ENCODE measurements at regions not wholly inside any gene's neighbourhood (a gene's known extent, or its start where the extent isn't known, plus 50 kb on each side); places are given as distances from the start of the nearest gene placed in this dataset.
"Not testable (repeated sequence)": the region's sequence is repeated elsewhere in the genome, so short reads cannot be mapped to it uniquely, and the experiment has no call there.

DNA sequence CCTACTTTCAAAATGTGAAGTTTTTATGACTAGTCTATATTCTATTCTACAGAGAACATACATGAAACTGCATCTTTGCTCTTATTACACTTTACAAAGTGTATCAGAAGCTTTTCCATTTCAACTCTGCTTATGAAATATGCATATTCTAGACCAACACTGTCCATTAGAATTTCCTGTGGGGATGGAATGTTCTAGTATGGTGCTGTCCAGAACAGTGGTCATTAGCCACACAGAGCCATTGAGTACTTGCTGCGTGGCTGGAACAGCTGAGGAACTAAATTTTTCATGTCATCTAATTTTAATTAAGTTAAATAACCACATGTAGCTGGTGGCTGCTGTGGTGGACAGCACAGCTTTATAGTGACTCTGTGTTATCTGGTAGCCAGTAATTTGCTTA lies 105.9 kb upstream of the PDE10A start:
- no peak for DNase-seq (ENCODE audit: low read depth in 4 of 4, low spot score in 2 of 4)

DNA sequence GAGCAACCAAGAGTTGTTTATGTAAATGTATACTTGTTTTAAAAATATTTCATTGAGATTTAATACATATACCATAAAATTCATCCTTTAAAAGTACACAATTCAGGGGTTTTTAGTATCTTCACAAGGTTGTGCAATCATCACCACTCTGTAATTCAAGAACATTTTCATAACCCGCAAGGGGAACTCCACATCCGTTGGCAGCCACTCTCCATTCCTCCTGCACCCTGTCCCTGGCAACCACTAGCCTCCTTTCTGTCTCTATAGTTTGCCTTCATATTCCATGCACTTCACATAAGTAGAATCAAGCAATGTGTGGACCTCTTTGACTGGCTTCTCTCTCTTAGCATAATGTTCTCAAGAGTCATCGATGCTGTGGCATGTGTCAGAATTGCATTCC lies 104.2 kb upstream of the PDE10A start:
- no peak for DNase-seq (ENCODE audit: low read depth in 4 of 4, low spot score in 2 of 4)

DNA sequence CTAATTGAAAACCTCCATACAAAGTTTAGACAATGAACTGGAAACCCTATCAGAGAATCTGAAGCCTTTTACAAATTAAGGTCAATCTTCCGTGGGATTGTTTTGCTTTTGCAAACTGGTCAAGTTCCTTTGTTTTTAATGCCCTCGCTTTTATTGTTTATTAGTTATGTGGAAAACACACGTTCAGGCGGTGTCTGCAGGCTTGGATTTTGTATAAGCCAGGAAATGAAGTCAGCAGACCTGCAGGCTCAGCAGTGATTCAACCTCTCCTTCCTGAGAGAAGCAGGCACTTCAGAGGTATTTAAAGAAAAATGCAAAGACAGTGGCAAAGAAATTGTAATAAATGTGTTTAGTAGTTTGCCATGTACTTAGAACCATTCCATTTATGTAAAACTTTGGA lies 103.4 kb upstream of the PDE10A start:
- no peak for DNase-seq (ENCODE audit: low read depth in 4 of 4, low spot score in 2 of 4)

DNA sequence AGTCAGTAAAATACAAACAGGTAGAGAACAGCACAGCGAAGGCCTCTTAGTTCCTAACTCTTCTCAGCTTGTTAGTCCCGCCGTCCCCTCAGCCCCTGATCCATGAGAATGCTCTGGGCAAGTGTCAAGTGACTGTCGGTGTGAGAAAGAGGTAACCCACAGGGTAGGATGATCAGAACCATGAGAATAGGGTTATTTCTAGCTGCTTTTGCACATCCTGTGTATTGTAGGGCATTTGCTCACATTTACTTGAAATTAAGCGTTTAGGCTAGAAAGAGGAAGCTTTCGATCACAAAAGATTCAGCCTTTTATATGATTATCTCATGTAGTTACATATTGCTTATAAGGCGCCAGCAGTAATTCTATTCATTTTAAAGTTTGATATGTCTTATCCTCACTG lies 103.0 kb upstream of the PDE10A start:
- no peak for DNase-seq (ENCODE audit: low read depth in 4 of 4, low spot score in 2 of 4)

DNA sequence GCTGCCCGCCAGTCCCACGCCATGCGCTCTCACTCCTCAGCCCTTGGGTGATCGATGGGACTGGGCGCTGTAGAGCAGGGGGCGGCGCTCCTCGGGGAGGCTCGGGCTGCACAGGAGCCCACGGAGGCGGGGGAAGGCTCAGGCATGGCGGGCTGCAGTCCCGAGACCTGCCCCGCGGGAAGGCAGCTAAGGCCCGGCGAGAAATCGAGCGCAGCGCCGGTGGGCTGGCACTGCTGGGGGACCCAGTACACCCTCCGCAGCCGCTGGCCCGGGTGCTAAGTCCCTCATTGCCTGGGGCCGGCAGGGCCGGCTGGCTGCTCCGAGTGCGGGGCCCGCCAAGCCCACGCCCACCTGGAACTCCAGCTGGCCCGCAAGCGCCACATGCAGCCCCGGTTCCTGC lies 102.2 kb upstream of the PDE10A start:
- not testable (repeated sequence) for DNase-seq (ENCODE audit: low read depth in 4 of 4, low spot score in 2 of 4)

DNA sequence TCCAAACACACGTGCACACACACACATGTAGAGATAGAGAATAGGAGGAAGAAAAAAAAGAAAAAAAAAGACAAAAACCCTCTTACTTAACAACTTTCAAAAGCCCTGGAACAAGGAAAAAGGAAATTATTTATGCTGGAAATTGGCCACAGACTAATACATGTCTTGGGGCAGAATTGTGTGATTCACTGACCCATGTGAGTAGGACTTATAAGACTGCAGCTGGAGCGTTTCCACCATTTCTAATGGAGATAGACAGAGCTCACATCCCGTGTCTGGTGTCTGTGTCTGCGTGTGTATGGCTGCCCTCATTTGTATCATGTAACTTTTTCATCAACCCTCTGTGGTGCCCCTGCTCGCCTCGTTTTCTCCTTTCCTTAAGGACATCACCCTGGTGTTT lies 99.8 kb upstream of the PDE10A start:
- DNase-seq (ENCODE audit: low read depth in 4 of 4, low spot score in 2 of 4) = no peak

DNA sequence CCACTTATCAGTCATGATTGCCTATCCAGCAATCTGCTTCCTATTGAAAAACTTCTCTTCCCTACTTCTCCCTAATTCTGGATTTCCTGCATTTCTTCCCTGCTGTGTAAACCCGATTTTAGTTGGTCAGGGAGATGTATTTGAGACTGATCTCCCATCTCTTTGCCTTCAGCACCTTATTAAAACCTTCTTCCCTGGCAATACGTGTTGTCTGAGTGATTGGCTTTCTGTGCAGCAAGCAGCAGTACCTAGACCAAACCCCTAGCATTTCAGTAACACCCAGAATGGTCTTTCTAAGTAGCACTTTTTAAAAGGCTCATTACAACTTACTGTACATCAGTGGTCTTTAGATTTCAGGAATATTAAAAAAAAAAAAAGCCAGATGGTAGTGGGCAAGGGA lies 99.1 kb upstream of the PDE10A start:
- no peak for DNase-seq (ENCODE audit: low read depth in 4 of 4, low spot score in 2 of 4)

DNA sequence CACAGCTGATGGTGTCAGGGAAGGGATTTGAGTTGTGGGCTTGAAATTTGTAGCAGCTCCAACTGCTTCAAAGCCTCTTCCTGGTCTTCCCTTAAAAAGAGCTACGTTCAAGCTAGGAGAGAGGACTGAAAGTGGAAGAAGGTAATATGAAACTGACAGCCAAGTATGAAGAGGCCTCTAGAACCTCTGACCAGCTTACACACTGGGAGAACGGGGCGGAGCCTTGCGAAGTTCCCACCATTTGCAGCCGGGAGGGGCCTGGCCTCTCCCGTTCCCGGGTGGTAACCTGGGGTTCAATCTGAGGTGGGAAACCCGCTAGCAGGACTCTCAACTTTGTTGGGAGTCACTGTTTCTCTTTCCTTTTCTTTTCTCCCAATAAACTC lies 97.8 kb upstream of the PDE10A start:
- DNase-seq (ENCODE audit: low read depth in 4 of 4, low spot score in 2 of 4) = no peak

DNA sequence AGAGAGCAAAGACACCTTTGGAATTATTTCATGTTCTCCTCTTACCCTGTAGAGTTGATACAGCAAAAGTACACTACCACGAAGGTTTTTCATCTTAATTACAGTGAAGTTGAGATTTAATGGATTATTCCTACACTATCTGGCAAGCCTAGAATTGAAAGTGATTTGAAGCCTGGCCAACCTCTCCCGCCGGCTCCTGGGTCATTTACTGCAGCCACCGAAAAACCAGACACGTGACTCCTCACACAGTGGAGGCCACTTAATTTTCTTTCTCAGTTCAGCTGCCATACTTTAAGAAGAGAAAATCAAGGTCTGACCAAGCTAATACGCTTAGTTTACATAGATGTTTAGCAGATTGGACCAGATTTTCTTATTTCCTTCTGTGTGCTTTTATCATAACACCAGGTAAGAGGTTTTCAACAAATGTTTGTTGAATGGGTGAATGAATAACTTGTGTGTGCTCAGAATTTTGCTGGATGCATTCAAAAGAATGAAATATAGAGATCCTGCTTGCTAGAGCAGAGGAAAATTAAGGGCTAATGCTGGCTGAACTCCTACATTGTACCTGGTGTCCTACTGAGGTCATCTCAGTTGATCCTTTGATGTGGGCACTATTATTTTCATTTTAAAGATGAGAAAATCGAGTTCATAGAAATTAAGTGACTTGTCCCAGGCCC lies 97.2 kb upstream of the PDE10A start:
- DNase-seq (ENCODE audit: low read depth in 4 of 4, low spot score in 2 of 4) = no peak

DNA sequence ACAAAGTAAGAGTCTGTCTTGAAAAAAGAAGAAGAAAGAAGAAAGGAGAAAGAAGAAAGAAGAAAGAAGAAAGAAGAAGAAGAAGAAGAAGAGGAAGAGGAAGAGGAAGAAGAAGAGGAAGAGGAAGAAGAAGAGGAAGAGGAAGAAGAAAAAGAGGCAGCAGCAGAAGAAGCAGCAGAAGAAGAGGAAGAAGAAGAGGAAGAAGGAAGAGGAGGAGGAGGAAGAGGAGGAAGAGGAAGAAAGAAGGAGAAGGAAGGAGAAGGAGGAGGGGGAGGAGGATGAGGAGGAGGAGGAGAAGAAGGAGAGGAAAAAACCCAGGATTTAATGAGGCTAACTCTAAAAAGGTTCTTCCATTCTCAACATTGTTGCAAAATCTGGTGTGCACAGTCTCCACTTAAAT lies 95.4 kb upstream of the PDE10A start:
- DNase-seq (ENCODE audit: low read depth in 4 of 4, low spot score in 2 of 4) = no peak

DNA sequence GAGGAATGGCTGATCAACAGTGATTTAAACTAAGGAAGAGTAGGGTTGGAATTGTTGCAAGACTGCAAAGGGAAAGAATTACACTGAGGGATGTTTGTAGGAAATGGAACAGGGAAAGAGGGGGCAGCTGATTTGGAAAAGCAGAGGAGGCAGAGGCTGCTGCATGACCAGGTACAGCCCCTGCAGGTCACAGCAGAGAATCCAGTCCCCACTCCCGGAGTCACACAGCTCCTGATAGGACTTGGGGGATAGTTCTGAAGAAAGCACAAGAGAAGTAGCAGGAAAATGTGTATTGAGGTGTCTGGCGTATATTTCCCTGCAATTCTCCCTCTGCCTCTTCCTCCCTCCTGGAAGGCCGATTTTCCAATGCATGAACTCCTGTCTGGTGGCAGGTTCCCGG lies 92.5 kb upstream of the PDE10A start:
- DNase-seq (ENCODE audit: low read depth in 4 of 4, low spot score in 2 of 4) = no peak

DNA sequence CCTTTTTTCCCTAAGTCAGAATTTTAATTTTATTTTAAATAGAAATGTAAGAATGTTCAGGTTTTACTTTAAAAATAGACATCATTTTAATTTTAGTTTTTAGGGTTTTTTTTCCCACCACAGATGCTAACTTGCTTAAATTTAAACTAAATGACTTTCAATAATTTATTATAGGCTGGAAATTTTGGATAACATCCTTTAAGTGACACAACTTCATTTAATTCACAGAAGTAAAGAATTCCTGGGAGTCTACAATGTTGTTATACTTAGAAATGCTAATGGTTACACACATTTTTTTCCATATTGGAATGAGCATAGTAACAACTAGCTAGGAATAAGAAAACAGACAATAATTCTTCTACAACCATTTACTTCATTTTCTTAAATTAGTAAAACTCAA lies 90.5 kb upstream of the PDE10A start:
- no peak for DNase-seq (ENCODE audit: low read depth in 4 of 4, low spot score in 2 of 4)

DNA sequence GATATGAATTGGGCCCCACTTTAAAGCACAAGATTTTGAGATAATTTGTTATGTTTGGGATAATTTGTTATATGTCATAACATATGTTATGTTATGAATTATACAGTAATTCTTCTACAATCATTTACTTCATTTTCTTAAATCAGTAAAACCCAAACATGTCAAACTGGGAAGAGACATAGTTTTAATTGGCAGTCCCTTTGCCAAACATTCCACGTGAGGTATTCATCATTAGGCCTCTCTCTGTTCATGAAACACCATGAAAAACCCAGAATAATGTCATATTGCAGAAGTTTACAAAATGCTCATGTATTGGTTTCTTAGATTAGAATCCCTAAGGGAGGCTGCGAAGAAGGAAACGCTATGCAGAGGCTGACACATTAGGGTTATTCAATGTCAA lies 89.4 kb upstream of the PDE10A start:
- no peak for DNase-seq (ENCODE audit: low read depth in 4 of 4, low spot score in 2 of 4)

DNA sequence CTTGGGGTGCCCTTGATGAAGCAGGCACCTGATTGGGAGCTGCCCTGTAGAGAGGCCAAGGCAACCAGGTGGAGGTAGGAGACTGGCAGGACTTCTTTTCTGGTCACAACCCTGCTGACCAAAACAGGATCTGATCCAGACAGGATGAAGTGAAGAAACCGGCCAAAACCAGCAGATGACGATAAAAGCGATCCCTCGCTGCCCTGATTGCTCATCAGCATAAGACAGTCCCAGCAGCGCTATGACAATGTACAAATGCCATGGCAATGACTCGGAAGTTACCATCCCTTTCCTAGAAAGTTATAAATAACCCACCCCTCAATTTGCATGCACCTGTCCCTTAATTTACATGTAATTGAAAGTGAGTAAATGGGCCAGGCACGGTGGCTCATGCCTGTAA lies 88.4 kb upstream of the PDE10A start:
- no peak for DNase-seq (ENCODE audit: low read depth in 4 of 4, low spot score in 2 of 4)

DNA sequence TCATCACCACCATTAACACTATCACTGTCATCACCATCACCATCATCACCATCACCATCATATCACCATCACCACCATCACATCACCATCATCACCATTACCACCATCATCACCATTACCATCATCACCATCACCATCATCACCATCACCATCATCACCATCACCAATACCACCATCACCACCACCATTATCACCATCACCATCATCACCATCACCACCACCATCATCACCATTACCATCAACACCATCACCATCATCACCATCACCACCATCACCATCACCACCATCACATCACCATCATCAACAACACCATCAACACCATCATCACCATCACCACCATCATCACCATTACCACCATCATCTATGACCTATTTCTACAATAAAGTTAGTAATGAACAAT lies 86.1 kb upstream of the PDE10A start:
- DNase-seq (ENCODE audit: low read depth in 4 of 4, low spot score in 2 of 4) = no peak

DNA sequence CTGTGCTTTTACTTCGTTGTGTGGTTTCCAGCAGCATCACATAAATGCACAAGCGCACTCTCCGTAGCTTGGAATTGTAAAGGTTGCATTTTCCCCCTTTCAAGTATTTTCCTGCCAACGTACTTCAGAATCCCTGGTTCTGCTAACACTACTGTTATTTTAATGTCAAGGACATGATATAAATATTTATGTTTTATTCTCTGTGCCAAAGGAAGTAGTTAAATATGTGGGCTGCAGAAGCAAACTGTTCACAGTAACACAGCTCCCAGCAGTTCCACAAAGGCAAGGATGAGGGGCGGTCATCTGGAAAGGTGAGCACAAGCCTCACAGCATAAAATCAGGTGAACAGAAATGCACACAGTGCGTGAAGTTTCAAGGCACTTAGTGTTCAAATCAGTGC lies 85.3 kb upstream of the PDE10A start:
- no peak for DNase-seq (ENCODE audit: low read depth in 4 of 4, low spot score in 2 of 4)

DNA sequence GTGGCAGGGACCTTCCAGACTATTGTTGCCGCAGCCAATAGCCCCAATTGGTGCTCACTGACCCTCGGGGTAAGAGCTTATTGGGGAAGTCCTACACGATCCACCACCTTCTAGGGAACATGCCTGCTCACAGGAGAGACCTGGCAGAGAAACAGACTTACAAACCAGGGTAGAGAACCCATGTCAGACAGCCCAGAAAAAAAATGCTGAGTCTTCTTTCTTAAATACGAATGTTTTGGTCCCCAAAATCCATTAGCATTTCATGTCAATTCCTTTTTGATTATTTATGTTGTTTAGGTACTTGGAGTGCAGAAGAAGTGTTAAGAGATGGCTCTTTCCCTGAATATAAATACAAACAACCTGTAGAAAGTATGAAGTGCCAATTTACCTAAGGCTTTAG lies 84.9 kb upstream of the PDE10A start:
- no peak for DNase-seq (ENCODE audit: low read depth in 4 of 4, low spot score in 2 of 4)

DNA sequence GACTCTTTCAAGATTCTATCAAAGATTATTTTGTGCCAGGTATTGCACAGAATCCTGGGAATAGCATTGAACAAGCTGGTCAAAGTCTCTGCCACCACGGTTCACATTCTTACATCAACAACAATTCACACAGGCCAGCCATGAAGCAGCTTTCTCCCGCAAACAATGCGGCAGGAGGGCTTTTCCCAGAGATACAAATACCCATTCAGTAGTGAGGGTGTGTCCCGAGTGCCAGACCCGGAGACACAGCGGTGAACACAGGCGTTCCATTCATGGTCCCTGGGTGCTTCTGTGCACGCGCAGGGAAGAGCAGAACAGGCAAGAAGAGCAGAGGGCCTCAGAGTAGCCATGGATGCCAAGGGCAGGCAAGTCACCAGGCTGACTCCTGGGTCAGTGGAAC lies 83.3 kb upstream of the PDE10A start:
- DNase-seq (ENCODE audit: low read depth in 4 of 4, low spot score in 2 of 4) = no peak

DNA sequence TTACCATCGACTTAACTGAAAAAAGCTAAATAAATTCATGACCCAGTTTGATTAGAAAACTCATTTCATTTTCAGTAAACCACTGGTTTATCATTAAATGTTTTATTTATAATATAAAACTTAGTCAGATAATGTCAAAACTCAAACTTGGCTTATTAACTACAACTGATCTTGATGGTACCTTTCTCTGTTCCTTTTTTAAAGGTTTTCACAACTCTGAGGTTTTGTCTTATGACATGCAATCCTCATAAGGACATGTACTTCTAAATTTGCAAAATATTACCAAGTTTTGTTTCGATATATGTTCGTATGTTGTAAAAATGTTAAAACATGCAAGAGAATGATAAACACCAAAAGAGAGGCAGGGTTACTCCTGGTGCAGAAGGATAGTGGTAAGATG lies 82.5 kb upstream of the PDE10A start:
- DNase-seq (ENCODE audit: low read depth in 4 of 4, low spot score in 2 of 4) = no peak

DNA sequence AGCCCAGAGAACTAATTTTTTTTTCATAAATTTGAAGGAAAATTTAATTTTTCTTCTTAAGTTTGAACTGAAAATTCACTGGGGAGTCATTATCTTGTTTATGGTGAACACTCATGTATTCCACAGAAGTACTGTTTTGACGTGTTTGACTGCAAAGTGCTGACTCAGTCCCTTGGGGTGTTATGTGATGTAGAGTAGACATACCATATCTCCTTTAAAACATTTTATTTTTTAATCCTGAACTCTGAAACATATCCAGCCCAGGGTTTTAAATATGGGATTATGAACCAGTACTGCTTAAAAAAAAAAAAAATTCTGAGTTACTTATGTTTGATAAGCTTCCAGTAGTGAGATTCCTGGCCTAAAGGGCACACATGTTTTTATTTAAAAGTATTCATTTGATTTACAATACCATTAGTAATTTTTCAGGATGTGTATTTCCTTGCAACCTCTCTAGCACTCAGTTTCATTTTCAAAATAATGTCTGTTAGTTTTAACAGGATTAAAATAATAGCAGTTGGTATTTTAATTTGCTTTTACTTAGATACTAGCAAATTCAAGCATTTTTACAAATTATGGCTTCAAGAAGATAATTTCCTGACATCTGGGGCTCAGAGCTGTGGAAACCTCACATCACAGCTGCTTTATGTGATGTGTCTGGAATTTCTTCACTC lies 81.7 kb upstream of the PDE10A start:
- DNase-seq (ENCODE audit: low read depth in 4 of 4, low spot score in 2 of 4) = no peak

DNA sequence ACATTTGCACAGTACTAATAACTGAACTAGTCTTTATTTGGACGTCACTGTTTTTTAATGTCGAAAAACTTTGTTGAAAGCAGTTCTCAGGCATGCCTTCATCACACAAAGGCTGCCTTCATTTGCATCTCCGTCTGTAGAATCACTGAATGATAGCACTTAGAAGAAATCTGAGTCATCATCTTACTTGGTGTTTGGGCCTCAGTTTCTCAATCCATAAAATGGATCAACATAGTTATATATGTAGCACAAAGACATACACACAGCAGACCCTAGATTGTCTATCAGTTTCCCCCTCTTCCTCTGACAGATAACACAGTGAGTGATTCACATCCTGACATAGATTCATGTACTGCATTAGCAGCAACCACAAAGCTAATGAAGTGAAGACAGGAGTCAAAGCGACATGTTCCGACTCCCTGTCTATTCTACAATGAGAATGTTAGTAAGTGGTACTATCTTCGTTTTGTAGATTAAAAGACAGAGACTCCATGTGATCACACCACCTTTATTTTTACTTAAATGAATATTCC lies 80.4 kb upstream of the PDE10A start:
- DNase-seq (ENCODE audit: low read depth in 4 of 4, low spot score in 2 of 4) = no peak

DNA sequence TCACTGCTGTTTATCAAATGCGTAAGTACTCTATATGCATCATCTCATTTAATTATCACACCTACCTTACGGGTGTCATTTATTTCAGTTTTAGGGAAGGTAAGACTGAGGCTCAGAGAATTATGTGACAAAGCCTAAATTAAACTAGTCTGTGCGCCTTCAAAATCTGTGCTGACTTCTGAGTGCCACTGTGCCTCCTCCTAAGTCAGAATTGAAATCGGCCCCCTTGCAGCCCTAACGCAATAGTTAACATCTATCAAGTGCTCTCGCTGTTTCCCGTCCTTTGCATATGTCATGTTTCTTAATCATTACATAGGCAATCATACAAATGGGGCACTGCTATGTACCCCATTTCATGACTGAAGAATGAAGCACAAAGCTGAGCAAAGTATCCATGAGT lies 79.0 kb upstream of the PDE10A start:
- DNase-seq (ENCODE audit: low read depth in 4 of 4, low spot score in 2 of 4) = no peak

DNA sequence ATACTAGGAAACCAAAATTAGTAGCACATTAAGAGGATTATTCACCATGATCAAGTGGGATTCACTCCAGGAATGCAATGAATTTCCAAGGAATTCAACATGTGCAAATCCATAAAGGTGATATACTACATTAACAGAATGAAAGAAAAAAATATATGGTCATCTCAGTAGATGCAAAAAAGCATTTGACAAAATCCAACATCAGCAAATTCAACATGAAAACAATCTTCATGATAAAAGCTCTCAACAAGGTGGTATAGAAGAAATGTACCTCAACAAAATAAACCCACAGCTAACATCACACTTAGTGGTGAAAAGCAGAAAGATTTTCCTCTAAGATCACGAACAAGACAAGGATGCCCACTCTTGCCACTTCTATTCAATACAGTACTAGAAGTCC lies 74.4 kb upstream of the PDE10A start:
- no peak for DNase-seq (ENCODE audit: low read depth in 4 of 4, low spot score in 2 of 4)
